H1 (cell line): ENCODE measurements at regions not wholly inside any gene's neighbourhood (a gene's known extent, or its start where the extent isn't known, plus 50 kb on each side); places are given as distances from the start of the nearest gene placed in this dataset.

Experiments
- CTCF ChIA-PET: fragments of 300-600 bp; sonication (Branson Sonifier 250); formaldehyde crosslinking; loops from one replicate; lab custom pipeline; 2021; ENCODE audit not compliant: partially characterized antibody; lab: Charles Lee
- POLR2A ChIA-PET: fragments of 300-600 bp; sonication (Branson Sonifier 250); formaldehyde crosslinking; loops from one replicate; lab custom pipeline; 2021; ENCODE audit warnings: inconsistent platforms; ENCODE audit not compliant: partially characterized antibody; lab: Charles Lee
- DNase-seq, 2 experiments: peaks; one replicate each; pipeline versions ENCODE4 v3.0.0 to v3.0.0-alpha.2; 2010 to 2022; ENCODE audit warnings: low spot score in 2 of 2, low read depth in 1 of 2, mixed read lengths in 1 of 2
- FAIRE-seq: peaks from 2 replicates; lab custom pipeline; 2011; peaks lifted over from hg19 to GRCh38; lab: Jason Lieb, UNC
- H2AFZ ChIP-seq: 2 replicates; pipeline ENCODE4 v1.8.1; 2012; ENCODE audit warnings: low read length, inconsistent platforms
- H2AK5ac ChIP-seq: 2 replicates; pipeline ENCODE4 v1.6.1; 2013; ENCODE audit warnings: low read depth, low read length
- H2BK120ac ChIP-seq: replicated peaks from 2 replicates; pipeline ENCODE3; 2013; ENCODE audit warnings: low read depth, low read length, inconsistent platforms
- H2BK12ac ChIP-seq: 2 replicates; pipeline ENCODE4 v1.6.1; 2013; ENCODE audit warnings: low read depth, low read length
- H2BK15ac ChIP-seq: 2 replicates; pipeline ENCODE4 v1.6.1; 2013; ENCODE audit warnings: low read length
- H2BK20ac ChIP-seq: 2 replicates; pipeline ENCODE4 v1.6.1; 2013; ENCODE audit warnings: low read length
- H2BK5ac ChIP-seq: 2 replicates; pipeline ENCODE4 v1.6.1; 2013; ENCODE audit warnings: low read depth, low read length
- H3K14ac ChIP-seq: 2 replicates; pipeline ENCODE4 v1.6.1; 2013; ENCODE audit warnings: inconsistent platforms; ENCODE audit not compliant: insufficient read length
- H3K18ac ChIP-seq: 2 replicates; pipeline ENCODE4 v1.6.1; 2013; ENCODE audit warnings: low read length; ENCODE audit errors: extremely low read depth
- H3K23ac ChIP-seq: 2 replicates; pipeline ENCODE4 v1.6.1; 2013; ENCODE audit warnings: inconsistent platforms; ENCODE audit not compliant: insufficient read length
- H3K23me2 ChIP-seq: 2 replicates; pipeline ENCODE4 v1.6.1; 2013; ENCODE audit warnings: low read depth, low read length
- H3K27ac ChIP-seq: 2 replicates; pipeline ENCODE4 v1.6.1; 2011; ENCODE audit warnings: low read depth, low read length, inconsistent platforms
- H3K27me3 ChIP-seq, 4 experiments: replicated peaks in 1 of 4; 1 replicate in 1 of 4; 2 replicates in 3 of 4; pipeline versions ENCODE4 v1.6.1 to v1.8.1; 2011 to 2013; ENCODE audit warnings: low read length in 3 of 4, mild to moderate bottlenecking in 3 of 4, inconsistent platforms in 2 of 4, mixed read lengths in 2 of 4, moderate library complexity in 1 of 4; ENCODE audit not compliant: control insufficient read depth in 3 of 4, insufficient read depth in 3 of 4; ENCODE audit errors: extremely low read depth in 1 of 4
- H3K36me3 ChIP-seq, 4 experiments: 2 replicates each; pipeline versions ENCODE4 v1.6.1 to v1.8.1; 2011 to 2013; ENCODE audit warnings: mild to moderate bottlenecking in 4 of 4, low read length in 3 of 4, moderate library complexity in 2 of 4, control low read depth in 1 of 4, inconsistent platforms in 1 of 4; ENCODE audit not compliant: insufficient read depth in 4 of 4, control insufficient read depth in 2 of 4
- H3K4ac ChIP-seq: replicated peaks from 2 replicates; pipeline ENCODE3; 2013; ENCODE audit warnings: low read length, low read depth, mixed read lengths, inconsistent platforms; ENCODE audit not compliant: insufficient read length
- H3K4me1 ChIP-seq, 4 experiments: replicated peaks in 1 of 4; 1 replicate in 1 of 4; 2 replicates in 3 of 4; pipeline versions ENCODE4 v1.6.1 to v1.8.1; 2011 to 2013; ENCODE audit warnings: low read length in 3 of 4, inconsistent platforms in 2 of 4, mixed read lengths in 1 of 4; ENCODE audit not compliant: insufficient read depth in 4 of 4, control insufficient read depth in 3 of 4
- H3K4me2 ChIP-seq, 2 experiments: 2 replicates each; pipeline versions ENCODE4 v1.6.1 to v1.8.1; 2011 to 2013; ENCODE audit warnings: low read depth in 2 of 2, low read length in 2 of 2, control low read depth in 1 of 2, inconsistent platforms in 1 of 2, mild to moderate bottlenecking in 1 of 2; ENCODE audit not compliant: insufficient read depth in 1 of 2
- H3K4me3 ChIP-seq, 4 experiments: fragments of 200-600, 300-600 bp in 1 of 4; sonication (generic), shearing (Covaris generic), sonication (Bioruptor Twin) in 1 of 4; 2 replicates each; pipeline versions ENCODE4 v1.5.1 to v1.8.1; 2011 to 2016; ENCODE audit warnings: low read length in 4 of 4, low read depth in 3 of 4, control low read depth in 2 of 4, inconsistent platforms in 2 of 4, mild to moderate bottlenecking in 2 of 4, mixed read lengths in 1 of 4, moderate library complexity in 1 of 4; ENCODE audit not compliant: insufficient read depth in 2 of 4; ENCODE audit errors: extremely low read depth in 1 of 4
- H3K56ac ChIP-seq: replicated peaks from 2 replicates; pipeline ENCODE3; 2013; ENCODE audit warnings: low read depth, mild to moderate bottlenecking, mixed read lengths, low read length, inconsistent platforms; ENCODE audit not compliant: insufficient read length
- H3K79me1 ChIP-seq: 2 replicates; pipeline ENCODE4 v1.6.1; 2013; ENCODE audit warnings: low read depth, low read length, control low read depth
- H3K79me2 ChIP-seq, 2 experiments: 2 replicates each; pipeline versions ENCODE4 v1.6.1 to v1.8.1; 2012 to 2013; ENCODE audit warnings: low read length in 2 of 2, mild to moderate bottlenecking in 2 of 2, inconsistent platforms in 1 of 2; ENCODE audit not compliant: insufficient read depth in 2 of 2, control insufficient read depth in 1 of 2
- H3K9ac ChIP-seq, 4 experiments: replicated peaks in 1 of 4; 1 replicate in 1 of 4; 2 replicates in 3 of 4; pipeline versions ENCODE4 v1.6.1 to v1.8.1; 2011 to 2013; ENCODE audit warnings: low read depth in 3 of 4, low read length in 3 of 4, control low read depth in 2 of 4, mild to moderate bottlenecking in 2 of 4, moderate library complexity in 2 of 4, inconsistent platforms in 1 of 4; ENCODE audit errors: extremely low read depth in 1 of 4
- H3K9me3 ChIP-seq, 2 experiments: 2 replicates each; pipeline versions ENCODE4 v1.6.1 to v1.8.1; 2012 to 2013; ENCODE audit warnings: mild to moderate bottlenecking in 2 of 2, moderate library complexity in 2 of 2, control low read depth in 1 of 2, inconsistent platforms in 1 of 2, low read depth in 1 of 2, low read length in 1 of 2, mixed read lengths in 1 of 2; ENCODE audit not compliant: insufficient read depth in 2 of 2
- H4K20me1 ChIP-seq, 2 experiments: replicated peaks in 1 of 2; 2 replicates each; pipeline versions ENCODE3 to v1.8.1; 2011 to 2013; ENCODE audit warnings: inconsistent platforms in 2 of 2, low read length in 2 of 2, mild to moderate bottlenecking in 1 of 2; ENCODE audit not compliant: insufficient read depth in 2 of 2, control insufficient read depth in 1 of 2
- H4K5ac ChIP-seq: 2 replicates; pipeline ENCODE4 v1.6.1; 2013; ENCODE audit warnings: low read length, low read depth, mixed read lengths, inconsistent platforms; ENCODE audit not compliant: insufficient read length
- H4K8ac ChIP-seq: 2 replicates; pipeline ENCODE4 v1.8.0; 2013; ENCODE audit warnings: mild to moderate bottlenecking, moderate library complexity, low read length, inconsistent platforms; ENCODE audit not compliant: insufficient read depth; ENCODE audit errors: extremely low read depth
- H4K91ac ChIP-seq: replicated peaks from 2 replicates; pipeline ENCODE3; 2013; ENCODE audit warnings: low read length, mixed read lengths, inconsistent platforms; ENCODE audit not compliant: insufficient read length
- E2F6 ChIP-seq: IDR thresholded peaks from 2 replicates; pipeline ENCODE4 v1.6.1; 2012; ENCODE audit warnings: inconsistent platforms
- TAF7 ChIP-seq: optimal IDR thresholded peaks from 2 replicates; pipeline ENCODE3; 2011; ENCODE audit warnings: low read depth, mild to moderate bottlenecking, inconsistent platforms, low read length, moderate library complexity, borderline replicate concordance
- TEAD4 ChIP-seq: IDR thresholded peaks from 2 replicates; pipeline ENCODE4 v1.6.1; 2012; ENCODE audit warnings: low read depth, low read length, inconsistent platforms, mixed read lengths
- WGBS, 2 experiments: shearing (Covaris generic) in 1 of 2; methylation state at CpG; one replicate each; pipeline versions ENCODE4 v1.1.6 to v1.1.7; 2013 to 2015; ENCODE audit warnings: low lambda C conversion rate in 2 of 2, mixed read lengths in 2 of 2, inconsistent platforms in 1 of 2, low coverage in 1 of 2, missing lambda C conversion rate in 1 of 2; ENCODE audit not compliant: insufficient replicate concordance in 2 of 2, insufficient coverage in 1 of 2, insufficient read length in 1 of 2; ENCODE audit errors: extremely low coverage in 1 of 2, missing lambda C conversion rate in 1 of 2; 5-methylcytosine and 5-hydroxymethylcytosine counted together
- TF ChIP-seq, protein P1 (sequence below): IDR thresholded peaks from 2 replicates; pipeline ENCODE4 v1.6.1; 2011; ENCODE audit warnings: low read depth, mild to moderate bottlenecking, low read length; ENCODE audit not compliant: insufficient read depth

DNA sequence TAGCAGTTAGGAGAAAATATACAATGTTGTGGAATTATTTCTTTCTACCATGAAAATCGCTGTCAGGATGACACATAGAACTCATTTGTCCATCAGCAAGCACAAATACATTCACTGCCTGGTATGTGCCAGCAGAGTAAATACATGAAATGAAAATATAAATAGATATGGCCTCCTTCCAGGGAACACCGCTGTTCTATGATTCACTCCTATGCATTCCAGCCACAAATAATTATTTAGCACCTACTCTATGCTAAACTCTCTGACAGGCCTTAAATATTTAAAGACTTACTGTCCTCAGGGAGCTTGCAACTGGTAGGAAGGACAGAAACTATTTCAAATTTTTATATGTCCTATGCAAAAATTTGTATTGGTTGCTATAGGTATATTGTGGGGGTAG is 975.0 kb upstream of the NCAM2 start:
- H2AFZ ChIP-seq, result no peak overlapping the region
- WGBS, 2 experiments, result 90% methylated on average over 2 of the region's 2 CpGs; no CpG with 5 or more reads in 1 of the 2 experiments
- H3K4me1 ChIP-seq, result peaks cover 0 to 3% (median 1%) of the 10 kb centered on the region in 4 experiments; a peak in 2 of 7 replicates
- no peak overlapping the region for H2AK5ac ChIP-seq
- H3K36me3 ChIP-seq, result no peaks in the 10 kb centered on the region
- no peak overlapping the region for H3K27ac ChIP-seq
- no peak for FAIRE-seq
- no peak for DNase-seq
- CTCF ChIA-PET, result interaction anchor here (1.0 kb wide), 1 partner anchor 18 kb away, joined by 3 read pairs; no protein-coding TSS in a partner anchor
- H2BK120ac ChIP-seq, result no peak overlapping the region
- no peaks in the 10 kb centered on the region for H3K9me3 ChIP-seq
- no peaks in the 10 kb centered on the region for H3K23me2 ChIP-seq
- no peaks in the 10 kb centered on the region for H3K79me2 ChIP-seq
- POLR2A ChIA-PET, result no interaction called here
- H3K4ac ChIP-seq, result no peak overlapping the region
- no peak overlapping the region for H3K23ac ChIP-seq
- no peak overlapping the region for H3K18ac ChIP-seq
- H2BK12ac ChIP-seq, result no peak overlapping the region
- no peak overlapping the region for H3K4me3 ChIP-seq
- H4K91ac ChIP-seq, result no peak overlapping the region
- H4K20me1 ChIP-seq, result no peaks in the 10 kb centered on the region
- H2BK15ac ChIP-seq, result no peak overlapping the region
- no peaks in the 10 kb centered on the region for H3K79me1 ChIP-seq
- H3K4me2 ChIP-seq, result no peak overlapping the region
- no peak overlapping the region for H3K14ac ChIP-seq
- H3K56ac ChIP-seq, result no peak overlapping the region
- no peak overlapping the region for H2BK5ac ChIP-seq
- no peaks in the 10 kb centered on the region for H3K27me3 ChIP-seq
- H4K8ac ChIP-seq, result no peak overlapping the region
- H4K5ac ChIP-seq, result no peak overlapping the region
- H2BK20ac ChIP-seq, result no peak overlapping the region
- no peak overlapping the region for H3K9ac ChIP-seq
- TF ChIP-seq TEAD4, result no peak
- TF ChIP-seq, protein P1, sequence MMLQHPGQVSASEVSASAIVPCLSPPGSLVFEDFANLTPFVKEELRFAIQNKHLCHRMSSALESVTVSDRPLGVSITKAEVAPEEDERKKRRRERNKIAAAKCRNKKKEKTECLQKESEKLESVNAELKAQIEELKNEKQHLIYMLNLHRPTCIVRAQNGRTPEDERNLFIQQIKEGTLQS, result no peak
- TF ChIP-seq E2F6, result no peak
- TF ChIP-seq TAF7, result no peak
